ENCODE measurements at regions not wholly inside any gene's neighbourhood (a gene's known extent, or its start where the extent isn't known, plus 50 kb on each side); places are given as distances from the start of the nearest gene placed in this dataset.

GRCh38 chr2:81196933-81197628 is 892.5 kb upstream of the LRRTM1 start:
- no peak for DNase-seq (ENCODE audit: low spot score)

- DNase-seq (ENCODE audit: low spot score) = no peak
These were observed 891.9 kb upstream of the LRRTM1 start for GRCh38 chr2:81196383-81196851.

- DNase-seq (ENCODE audit: low spot score) = no peak
These were observed 891.3 kb upstream of the LRRTM1 start for GRCh38 chr2:81195774-81196382.

- DNase-seq (ENCODE audit: low spot score) = no peak
These were observed 890.6 kb upstream of the LRRTM1 start for GRCh38 chr2:81195017-81195773.

GRCh38 chr2:81194581-81194980 is 890.0 kb upstream of the LRRTM1 start:
- no peak for DNase-seq (ENCODE audit: low spot score)

GRCh38 chr2:81194176-81194575 is 889.6 kb upstream of the LRRTM1 start:
- DNase-seq (ENCODE audit: low spot score) = no peak

- no peak for DNase-seq (ENCODE audit: low spot score)
These were observed 877.3 kb upstream of the LRRTM1 start for GRCh38 chr2:81181845-81182244.

GRCh38 chr2:81171447-81171846 is 866.9 kb upstream of the LRRTM1 start:
- no peak for DNase-seq (ENCODE audit: low spot score)

GRCh38 chr2:81163583-81163982 is 859.0 kb upstream of the LRRTM1 start:
- no peak for DNase-seq (ENCODE audit: low spot score)

- no peak for DNase-seq (ENCODE audit: low spot score)
These were observed 854.0 kb upstream of the LRRTM1 start for GRCh38 chr2:81158505-81158904.

GRCh38 chr2:81148323-81148722 is 843.8 kb upstream of the LRRTM1 start:
- DNase-seq (ENCODE audit: low spot score) = no peak

GRCh38 chr2:81136296-81136695 is 831.7 kb upstream of the LRRTM1 start:
- DNase-seq (ENCODE audit: low spot score) = no peak

GRCh38 chr2:81097361-81097760 is 792.8 kb upstream of the LRRTM1 start:
- DNase-seq (ENCODE audit: low spot score) = no peak

- no peak for DNase-seq (ENCODE audit: low spot score)
These were observed 788.5 kb upstream of the LRRTM1 start for GRCh38 chr2:81093031-81093430.

GRCh38 chr2:81087646-81088045 is 783.1 kb upstream of the LRRTM1 start:
- no peak for DNase-seq (ENCODE audit: low spot score)

GRCh38 chr2:81084101-81084500 is 779.5 kb upstream of the LRRTM1 start:
- no peak for DNase-seq (ENCODE audit: low spot score)

GRCh38 chr2:81078631-81079030 is 774.1 kb upstream of the LRRTM1 start:
- DNase-seq (ENCODE audit: low spot score) = no peak

- DNase-seq (ENCODE audit: low spot score) = no peak
These were observed 773.5 kb upstream of the LRRTM1 start for GRCh38 chr2:81078102-81078501.

GRCh38 chr2:81077396-81077795 is 772.8 kb upstream of the LRRTM1 start:
- no peak for DNase-seq (ENCODE audit: low spot score)

- no peak for DNase-seq (ENCODE audit: low spot score)
These were observed 768.9 kb upstream of the LRRTM1 start for GRCh38 chr2:81073412-81073811.

GRCh38 chr2:81068144-81068543 is 763.6 kb upstream of the LRRTM1 start:
- DNase-seq (ENCODE audit: low spot score) = no peak

GRCh38 chr2:81061016-81061415 is 756.5 kb upstream of the LRRTM1 start:
- no peak for DNase-seq (ENCODE audit: low spot score)

GRCh38 chr2:81050580-81051095 is 746.1 kb upstream of the LRRTM1 start:
- DNase-seq (ENCODE audit: low spot score) = no peak

All from ecto neural progenitor cell (in vitro differentiated cells).